GM15510 (cell line): ENCODE measurements at regions not wholly inside any gene's neighbourhood (a gene's known extent, or its start where the extent isn't known, plus 50 kb on each side); places are given as distances from the start of the nearest gene placed in this dataset.

Experiments
- POLR2A ChIP-seq: IDR thresholded peaks from 3 replicates; pipeline ENCODE4 v1.6.1; 2011; ENCODE audit warnings: borderline replicate concordance; ENCODE audit not compliant: insufficient read length; ENCODE audit errors: extremely low read depth

- no peak for TF ChIP-seq POLR2A
Observed at GRCh38 chr7:68125168-68125567, 1128.5 kb downstream of the TYW1 start.

- TF ChIP-seq POLR2A = no peak
Observed at GRCh38 chr7:68133045-68133444, 1136.4 kb downstream of the TYW1 start.

- no peak for TF ChIP-seq POLR2A
Observed at GRCh38 chr7:68143345-68143744, 1146.7 kb downstream of the TYW1 start.

DNA sequence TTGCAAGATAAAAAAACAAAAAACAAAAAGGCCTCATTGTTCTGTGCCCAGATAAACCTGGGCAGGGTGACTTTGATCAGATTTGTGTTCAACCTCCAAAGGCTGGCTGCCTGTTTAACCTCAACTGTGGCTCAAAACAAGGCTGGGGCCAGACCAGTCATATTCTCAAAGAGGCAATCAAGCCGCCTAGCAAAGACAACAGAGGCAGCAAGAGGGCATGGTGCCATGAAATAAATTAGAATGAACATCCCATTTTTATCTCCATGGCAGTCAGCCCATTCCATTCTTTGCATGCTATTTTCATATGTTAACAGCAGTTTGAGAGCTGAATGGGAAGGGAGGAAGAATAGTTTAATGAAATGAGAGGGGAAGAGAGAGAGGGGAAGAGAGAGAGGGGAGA, 1150.3 kb downstream of the TYW1 start:
- TF ChIP-seq POLR2A = no peak

DNA sequence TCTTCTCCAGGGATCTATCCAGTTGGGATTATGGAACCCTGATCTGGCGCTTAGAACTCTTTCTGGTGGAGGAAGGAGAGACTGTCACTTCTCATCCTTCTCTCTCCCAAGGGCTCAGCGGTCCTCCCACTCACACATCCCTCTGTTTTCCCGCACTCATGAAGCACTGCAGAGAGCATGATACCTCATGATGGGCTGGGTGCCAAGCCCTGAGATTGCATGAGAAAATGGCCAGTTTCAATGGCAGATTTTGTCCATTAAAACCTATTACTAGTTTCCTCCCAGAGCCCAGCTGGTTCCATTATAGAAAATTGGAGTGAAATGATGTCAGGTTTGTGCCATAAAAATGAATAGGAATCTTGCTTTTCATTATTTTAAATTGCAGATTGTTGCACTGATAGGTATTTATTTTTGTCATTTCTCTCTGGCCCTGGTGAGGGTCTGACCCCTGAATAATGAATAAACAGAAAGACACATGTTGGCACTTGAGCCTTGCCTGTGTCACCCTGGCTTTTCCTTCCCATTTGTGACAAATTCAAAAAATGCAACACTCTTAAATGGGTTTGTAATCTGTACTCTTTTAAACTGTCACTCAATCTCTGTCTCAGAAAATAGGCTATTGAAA, 1151.1 kb downstream of the TYW1 start:
- no peak for TF ChIP-seq POLR2A

DNA sequence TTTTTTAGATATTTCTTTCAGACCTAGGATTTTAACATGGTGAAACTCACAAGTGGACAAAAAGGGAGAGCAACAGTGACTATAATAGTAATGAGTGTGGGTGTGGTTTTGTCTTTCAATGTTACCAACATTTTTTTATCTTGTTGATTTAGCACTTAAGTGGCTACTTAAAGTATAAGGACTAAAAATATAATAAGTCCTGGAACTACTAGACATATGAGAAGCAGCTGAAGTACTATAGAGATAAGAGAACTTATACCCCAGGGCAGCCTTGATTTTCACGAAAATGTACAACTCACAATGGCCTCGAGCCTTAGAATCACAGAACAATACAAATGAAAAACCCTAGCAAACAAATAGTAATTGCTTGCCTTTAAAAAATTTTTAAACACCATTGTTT, 1151.8 kb downstream of the TYW1 start:
- TF ChIP-seq POLR2A = no peak

GRCh38 chr7:68152205-68152604, 1155.6 kb downstream of the TYW1 start:
- no peak for TF ChIP-seq POLR2A

GRCh38 chr7:68155676-68156075, 1159.0 kb downstream of the TYW1 start:
- no peak for TF ChIP-seq POLR2A

GRCh38 chr7:68158686-68159295, 1162.2 kb downstream of the TYW1 start:
- no peak for TF ChIP-seq POLR2A

- TF ChIP-seq POLR2A = no peak
Observed at GRCh38 chr7:68162712-68163111, 1166.1 kb downstream of the TYW1 start.

GRCh38 chr7:68166525-68166924, 1169.9 kb downstream of the TYW1 start:
- TF ChIP-seq POLR2A = no peak

DNA sequence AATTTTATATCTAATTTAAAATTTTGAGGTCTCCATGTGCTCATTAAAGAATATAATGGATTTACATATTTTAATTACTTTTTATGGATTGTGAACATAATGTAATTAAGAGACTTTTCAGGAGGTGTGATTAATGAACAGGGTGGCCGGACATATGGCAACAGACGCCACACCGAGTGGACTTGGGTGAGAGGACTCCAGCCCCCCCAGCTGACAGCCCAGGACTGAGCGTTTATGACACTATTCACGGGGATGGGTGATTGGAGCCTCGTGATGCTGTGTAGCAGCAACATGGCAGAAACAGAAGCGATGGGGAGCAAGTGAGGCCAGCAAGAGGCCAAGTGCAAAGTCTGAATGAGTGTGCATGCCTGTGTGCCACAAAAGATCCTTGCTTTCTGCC, 1176.9 kb downstream of the TYW1 start:
- no peak for TF ChIP-seq POLR2A

- no peak for TF ChIP-seq POLR2A
Observed at GRCh38 chr7:68176974-68177373, 1180.3 kb downstream of the TYW1 start.

DNA sequence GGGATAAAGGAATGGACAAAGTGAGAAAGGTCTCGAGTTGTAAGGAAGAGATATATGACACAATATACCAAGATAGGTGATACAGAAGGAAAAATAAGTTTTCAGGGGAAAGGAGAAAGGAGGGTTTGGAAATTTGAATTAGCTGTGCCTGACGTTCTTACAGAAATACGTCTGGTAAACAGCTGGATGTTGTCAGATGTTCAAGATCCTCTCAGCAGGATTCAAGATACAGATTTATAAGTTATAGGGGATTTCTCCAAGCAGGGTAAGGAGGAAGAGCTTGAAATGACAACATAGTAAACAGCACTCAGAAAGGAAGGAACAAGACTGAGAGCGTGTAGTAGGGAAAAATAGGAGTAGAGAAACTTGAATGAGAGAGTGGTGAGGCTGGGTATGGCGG, 1184.1 kb downstream of the TYW1 start:
- TF ChIP-seq POLR2A = no peak

DNA sequence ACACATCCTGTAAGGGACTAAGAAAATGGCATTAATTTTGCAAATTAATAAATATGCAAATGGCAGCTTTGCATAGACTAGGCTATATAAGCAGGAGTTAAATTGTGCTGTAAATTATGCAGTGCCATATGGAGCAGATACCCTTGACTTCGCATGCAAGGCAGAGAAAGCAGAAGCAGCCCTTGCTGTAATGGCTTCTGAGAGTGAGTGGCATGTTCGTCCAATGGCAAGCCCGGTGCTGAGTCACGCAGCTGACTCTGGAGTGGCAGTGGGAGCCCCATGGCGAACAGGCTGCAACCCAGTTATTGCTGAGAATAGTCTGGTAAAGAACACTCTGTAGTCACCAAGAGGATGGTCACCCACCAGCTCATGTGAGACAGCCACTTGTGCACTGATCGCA, 1186.5 kb downstream of the TYW1 start:
- no peak for TF ChIP-seq POLR2A

DNA sequence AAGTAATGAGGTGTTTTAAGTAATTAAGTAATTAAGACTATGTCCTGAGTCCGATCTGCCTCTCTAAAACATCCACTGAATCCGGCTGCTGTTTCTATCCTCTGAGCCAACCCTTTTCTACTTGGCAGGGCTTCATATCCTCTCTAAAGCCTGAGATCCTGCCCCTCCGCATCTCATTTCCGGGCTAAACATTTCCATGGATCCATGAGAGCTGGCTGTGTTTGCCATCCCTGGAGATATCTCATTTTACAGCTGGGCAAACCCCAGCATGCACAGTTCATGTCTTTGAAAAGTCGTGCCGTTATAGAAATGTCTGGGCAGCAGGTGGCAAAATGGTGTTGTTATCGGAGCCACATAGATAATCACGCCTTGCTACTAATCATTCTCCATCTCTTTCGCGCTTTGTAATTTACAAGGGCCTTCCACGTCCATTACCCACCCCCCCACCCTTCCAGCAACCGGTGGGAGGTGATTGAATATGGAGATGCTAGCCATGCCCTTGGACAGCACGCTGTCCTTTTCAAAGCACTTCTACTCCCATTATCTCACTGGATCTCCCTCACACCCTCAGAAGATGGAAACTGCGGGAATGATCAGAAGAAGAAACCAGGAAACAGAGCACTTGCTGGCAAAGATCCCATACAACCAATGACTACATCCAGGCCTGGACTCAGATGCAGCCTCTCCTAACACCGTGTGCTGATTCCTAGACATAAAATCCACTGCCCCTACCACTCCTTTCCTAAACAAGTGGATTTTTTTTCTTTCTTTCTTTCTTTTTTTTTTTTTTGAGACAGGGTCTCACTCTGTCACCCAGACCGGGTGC, 1189.2 kb downstream of the TYW1 start:
- no peak for TF ChIP-seq POLR2A
